ENCODE measurements at regions not wholly inside any gene's neighbourhood (a gene's known extent, or its start where the extent isn't known, plus 50 kb on each side); places are given as distances from the start of the nearest gene placed in this dataset.

- H3K4me3 ChIP-seq (ENCODE audit: low read depth, low read length) = no peak overlapping the region
- DNase-seq (ENCODE audit: low read depth) = no peak
- TF ChIP-seq CTCF (IDR thresholded peaks at IDR 0.05; ENCODE audit: low read depth, low read length, missing control alignments) = no peak
Measured at GRCh38 chr10:57513637-57514036, 754.1 kb downstream of the IPMK start.

DNA sequence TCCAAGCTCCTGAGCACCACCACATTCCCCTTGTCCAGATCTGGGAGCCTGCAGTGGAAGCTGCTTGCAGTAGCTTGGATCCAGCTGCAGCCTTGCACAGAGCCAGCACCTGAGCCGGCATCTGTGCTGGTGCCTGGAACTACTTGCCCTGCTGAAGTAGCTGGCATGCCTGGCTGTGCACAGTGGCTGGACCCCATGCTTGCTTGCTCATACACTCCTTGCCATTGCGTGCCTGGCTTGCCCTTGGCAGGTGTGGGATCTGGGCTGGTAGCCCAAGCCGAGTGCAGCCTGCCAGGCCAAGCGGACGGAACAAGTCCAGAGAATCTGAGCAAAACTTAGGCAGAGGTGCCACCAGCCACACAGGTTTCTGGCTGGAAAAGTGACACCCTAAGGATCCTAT, 759.9 kb downstream of the IPMK start:
- DNase-seq (ENCODE audit: low read depth) = no peak
- no peak overlapping the region for H3K4me3 ChIP-seq (ENCODE audit: low read depth, low read length)
- no peak for TF ChIP-seq CTCF (IDR thresholded peaks at IDR 0.05; ENCODE audit: low read depth, low read length, missing control alignments)

GRCh38 chr10:57506414-57507094, 761.1 kb downstream of the IPMK start:
- no peak for DNase-seq (ENCODE audit: low read depth)
- no peak overlapping the region for H3K4me3 ChIP-seq (ENCODE audit: low read depth, low read length)
- TF ChIP-seq CTCF (IDR thresholded peaks at IDR 0.05; ENCODE audit: low read depth, low read length, missing control alignments) = no peak

DNA sequence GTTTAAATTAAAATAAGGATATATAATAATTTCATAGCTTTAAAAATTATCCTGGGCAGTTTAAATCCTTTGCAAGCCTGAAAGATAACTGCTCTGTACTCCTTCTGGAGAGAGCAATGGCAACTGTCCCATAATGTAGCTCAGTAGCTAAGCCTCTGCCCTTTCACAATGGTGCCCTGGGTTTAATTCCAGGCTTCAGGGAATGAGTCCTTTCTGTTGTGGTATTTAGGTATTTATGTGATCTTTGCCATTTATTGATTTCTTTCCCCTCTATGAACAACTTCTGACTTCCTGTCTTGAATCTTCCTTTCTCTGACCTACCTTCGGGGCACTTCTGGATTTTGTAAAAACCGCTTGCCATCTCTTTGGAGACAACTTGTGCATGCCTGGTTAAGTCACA, 773.2 kb downstream of the IPMK start:
- no peak for TF ChIP-seq CTCF (IDR thresholded peaks at IDR 0.05; ENCODE audit: low read depth, low read length, missing control alignments)
- DNase-seq (ENCODE audit: low read depth) = no peak
- no peak overlapping the region for H3K4me3 ChIP-seq (ENCODE audit: low read depth, low read length)

- no peak overlapping the region for H3K4me3 ChIP-seq (ENCODE audit: low read depth, low read length)
- no peak for TF ChIP-seq CTCF (IDR thresholded peaks at IDR 0.05; ENCODE audit: low read depth, low read length, missing control alignments)
- no peak for DNase-seq (ENCODE audit: low read depth)
Measured at GRCh38 chr10:57482259-57482658, 785.4 kb downstream of the IPMK start.

DNA sequence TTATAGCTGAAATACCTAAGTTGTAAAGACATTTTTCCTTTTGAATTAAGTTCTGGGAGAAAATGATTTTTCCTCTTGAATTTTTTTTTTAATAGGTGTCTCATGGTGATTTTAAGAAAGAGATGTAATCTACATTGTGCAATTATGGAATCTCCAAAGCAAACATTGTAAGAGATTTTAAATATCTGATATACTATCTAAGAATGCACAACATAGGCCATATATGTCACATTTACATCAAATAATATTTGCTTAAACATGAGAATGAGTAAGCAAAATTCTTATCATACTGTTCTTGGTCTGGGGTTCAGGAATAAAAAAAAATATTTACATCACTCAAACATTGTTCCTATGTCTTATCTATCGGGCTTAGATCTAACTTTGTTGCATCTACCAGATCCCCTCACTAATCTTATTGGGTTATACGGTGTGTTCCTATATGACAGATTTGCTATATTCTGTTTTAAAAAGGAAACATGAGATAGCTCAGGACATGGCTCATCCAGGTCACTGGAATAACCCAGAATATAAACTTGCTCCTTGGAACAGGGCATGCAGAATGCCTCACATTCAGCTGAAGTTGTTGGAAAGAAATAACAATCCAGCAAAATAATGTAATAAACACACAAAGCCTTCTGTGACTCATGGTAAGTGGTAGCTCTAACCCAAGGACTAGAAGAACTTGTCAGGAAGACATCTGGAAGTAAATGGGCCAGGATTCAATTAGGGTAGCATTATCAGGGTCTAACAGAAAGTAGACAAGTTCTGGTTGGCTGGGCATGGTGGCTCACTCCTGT, 794.7 kb downstream of the IPMK start:
- H3K4me3 ChIP-seq (ENCODE audit: low read depth, low read length) = no peak overlapping the region
- no peak for TF ChIP-seq CTCF (IDR thresholded peaks at IDR 0.05; ENCODE audit: low read depth, low read length, missing control alignments)
- DNase-seq (ENCODE audit: low read depth) = no peak

All from GM12864 (cell line).